Fibroblast of skin of right biceps (primary cell): ENCODE measurements at regions not wholly inside any gene's neighbourhood (a gene's known extent, or its start where the extent isn't known, plus 50 kb on each side); places are given as distances from the start of the nearest gene placed in this dataset.

ENCODE experiments used
- DNase-seq: peaks from one replicate; pipeline ENCODE4 v3.0.0-alpha.2; 2013

DNA sequence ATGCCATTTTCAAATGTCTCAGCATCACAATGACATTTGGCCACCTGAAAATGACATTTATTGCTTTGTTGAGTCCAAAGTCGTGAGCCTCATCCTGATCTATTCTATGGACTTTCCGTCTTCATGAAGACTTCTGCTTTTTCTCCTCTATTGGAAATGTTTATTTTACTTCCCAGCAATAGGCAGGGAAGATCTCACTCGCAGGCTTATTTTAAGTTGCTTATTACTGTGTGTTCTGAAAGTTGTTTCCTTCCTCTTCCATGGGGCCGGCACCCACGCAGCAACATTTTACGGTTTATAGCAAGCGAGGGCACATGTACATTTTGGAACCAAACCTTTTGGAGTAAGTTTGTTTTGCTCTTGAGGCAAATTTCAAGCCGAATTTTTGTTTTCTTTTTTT, 221.0 kb upstream of the KLF6 start:
- DNase-seq = no peak

DNA sequence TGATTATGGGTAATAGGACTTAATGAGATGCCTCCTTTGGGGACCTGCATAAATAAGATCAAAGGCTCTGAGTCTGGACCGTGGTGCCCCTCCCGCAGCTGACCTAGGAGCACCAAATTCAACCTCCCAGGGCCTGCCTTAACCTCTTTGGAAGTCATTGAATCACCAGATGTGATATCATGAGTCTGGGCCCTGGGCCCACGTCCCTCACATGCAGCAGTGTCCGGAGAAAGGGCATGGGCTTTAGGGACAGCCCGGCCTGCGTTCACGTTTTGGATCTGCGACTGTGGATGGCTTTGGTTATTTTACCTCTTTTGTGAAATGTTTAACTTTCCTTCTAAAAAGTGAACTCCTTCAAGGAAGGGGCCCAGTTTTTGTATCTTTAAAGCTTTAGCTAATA, 220.0 kb upstream of the KLF6 start:
- no peak for DNase-seq

GRCh38 chr10:4004144-4004543, 219.1 kb upstream of the KLF6 start:
- no peak for DNase-seq

DNA sequence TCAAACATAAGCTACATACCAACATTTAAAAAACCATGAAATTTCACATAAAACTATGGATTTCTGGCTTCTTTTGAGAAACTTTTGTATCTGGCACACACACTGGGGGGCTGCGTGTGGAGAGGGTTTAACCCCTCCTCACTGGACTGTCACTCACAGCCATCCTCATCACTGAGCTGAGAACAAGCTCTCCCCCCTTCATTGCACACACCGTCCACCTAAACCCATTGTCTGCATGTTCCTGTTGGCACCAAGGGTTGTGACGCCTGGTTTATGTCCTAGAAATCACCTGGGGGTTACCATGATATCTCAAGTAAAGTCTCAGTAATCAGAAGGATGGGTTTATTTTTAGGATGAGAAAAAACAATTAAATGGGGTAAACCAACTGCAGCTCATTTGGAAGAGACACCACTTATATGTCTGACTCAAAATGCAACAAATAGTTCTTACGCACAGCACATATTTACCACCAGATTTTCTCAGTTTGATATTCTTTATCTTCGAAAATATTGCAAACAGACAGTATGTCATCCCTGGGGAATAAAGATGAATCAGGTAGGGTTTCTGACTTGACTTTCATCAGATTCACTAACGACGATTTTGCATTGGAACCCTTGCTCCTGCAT, 218.5 kb upstream of the KLF6 start:
- DNase-seq = no peak

DNA sequence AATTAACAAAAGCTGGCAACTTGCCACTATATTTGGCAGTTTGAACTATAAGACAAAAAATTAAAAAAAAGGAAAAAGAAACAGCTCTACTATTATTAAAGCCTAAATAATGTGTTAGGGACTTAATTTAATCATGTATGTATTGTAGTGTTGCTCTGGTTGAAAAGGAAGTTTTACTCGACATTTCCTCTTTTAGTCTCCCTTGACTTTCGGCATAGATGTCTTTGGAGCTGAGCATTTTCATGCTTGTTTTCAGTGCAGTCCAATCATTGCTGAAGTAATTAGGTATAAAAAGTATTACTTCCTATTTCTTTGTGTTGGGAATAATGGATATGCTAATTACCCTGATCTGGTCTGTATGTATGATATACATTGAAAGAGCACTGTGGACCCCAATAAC, 216.8 kb upstream of the KLF6 start:
- DNase-seq = no peak

GRCh38 chr10:3999642-4000041, 214.6 kb upstream of the KLF6 start:
- no peak for DNase-seq

DNA sequence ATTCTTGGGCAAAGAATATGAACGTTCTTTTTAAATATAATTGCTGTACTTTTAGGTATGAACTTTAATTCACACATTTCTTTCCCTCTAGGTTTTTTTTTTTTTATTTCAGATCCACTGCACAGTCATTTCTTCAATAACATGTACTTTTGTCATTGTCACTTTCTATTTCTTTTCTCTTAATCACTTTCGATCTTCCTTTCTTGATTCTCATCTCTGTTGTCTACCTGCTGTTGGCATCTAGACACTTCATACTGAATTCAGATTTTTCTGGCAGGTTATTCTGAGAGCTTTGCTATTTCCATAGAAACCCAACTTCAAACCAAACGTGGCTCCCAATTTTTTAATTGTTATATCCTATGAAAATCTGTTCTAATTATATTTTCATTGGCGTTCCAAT, 211.7 kb upstream of the KLF6 start:
- DNase-seq = no peak

DNA sequence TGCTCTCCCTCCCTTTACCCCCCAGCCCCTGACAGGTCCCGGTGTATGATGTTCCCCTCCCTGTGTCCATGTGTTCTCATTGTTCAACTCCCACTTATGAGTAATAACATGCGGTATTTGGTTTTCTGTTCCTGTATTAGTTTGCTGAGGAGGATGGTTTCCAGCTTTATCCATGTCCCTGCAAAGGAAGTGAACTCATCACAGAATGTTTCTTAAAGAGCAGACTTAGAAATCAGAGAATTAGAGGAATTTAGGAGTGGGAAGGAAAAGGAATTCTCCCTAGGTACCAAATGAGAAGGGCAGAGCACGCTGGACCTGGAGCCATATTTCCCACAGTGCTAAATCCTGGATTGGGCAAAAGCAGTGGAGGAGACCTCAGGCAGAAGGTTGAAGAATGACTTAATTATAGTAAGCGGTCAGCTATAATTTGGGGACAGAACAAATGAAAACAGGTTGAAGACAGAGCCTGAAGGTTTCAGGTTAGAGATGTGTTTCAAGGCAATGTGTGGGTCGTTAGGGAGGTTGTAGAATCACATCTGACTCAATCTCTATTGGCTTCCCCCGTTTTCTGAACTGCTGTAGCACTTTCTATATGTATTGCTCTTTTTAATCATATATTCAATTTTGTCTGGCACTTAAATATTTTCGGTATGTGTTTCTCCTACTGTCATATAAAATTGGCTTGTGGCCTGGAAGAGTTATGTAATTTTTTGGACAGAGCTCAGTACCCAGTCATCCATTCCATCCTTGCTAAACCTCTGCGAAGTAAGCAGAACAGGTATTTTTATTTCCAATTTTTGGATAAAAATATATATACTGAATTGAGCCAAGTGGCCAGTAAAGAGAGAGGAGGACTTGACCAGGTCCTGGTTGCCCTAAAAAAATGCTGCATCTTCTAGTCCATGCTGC, 210.5 kb upstream of the KLF6 start:
- peak; percentile 87 for DNase-seq

- no peak for DNase-seq
Measured at GRCh38 chr10:3992382-3993178, 207.6 kb upstream of the KLF6 start.

DNA sequence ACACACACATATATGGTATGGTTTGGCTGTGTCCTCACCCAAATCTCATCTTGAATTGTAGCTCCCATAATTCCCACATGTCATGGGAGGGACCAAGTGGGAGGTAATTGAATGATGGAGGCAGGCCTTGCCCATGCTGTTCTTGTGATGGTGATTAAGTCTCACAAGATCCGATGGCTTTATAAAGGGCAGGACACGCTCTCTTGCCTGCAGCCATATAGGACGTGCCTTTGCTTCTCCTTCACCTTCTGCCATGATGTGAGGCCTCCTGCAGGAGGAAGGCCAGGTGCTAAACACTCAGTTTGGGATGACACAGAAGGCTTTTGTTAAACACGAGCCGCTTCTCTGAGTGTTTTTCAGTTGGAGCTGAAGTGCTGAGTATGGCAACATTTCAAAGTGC, 205.3 kb upstream of the KLF6 start:
- no peak for DNase-seq

DNA sequence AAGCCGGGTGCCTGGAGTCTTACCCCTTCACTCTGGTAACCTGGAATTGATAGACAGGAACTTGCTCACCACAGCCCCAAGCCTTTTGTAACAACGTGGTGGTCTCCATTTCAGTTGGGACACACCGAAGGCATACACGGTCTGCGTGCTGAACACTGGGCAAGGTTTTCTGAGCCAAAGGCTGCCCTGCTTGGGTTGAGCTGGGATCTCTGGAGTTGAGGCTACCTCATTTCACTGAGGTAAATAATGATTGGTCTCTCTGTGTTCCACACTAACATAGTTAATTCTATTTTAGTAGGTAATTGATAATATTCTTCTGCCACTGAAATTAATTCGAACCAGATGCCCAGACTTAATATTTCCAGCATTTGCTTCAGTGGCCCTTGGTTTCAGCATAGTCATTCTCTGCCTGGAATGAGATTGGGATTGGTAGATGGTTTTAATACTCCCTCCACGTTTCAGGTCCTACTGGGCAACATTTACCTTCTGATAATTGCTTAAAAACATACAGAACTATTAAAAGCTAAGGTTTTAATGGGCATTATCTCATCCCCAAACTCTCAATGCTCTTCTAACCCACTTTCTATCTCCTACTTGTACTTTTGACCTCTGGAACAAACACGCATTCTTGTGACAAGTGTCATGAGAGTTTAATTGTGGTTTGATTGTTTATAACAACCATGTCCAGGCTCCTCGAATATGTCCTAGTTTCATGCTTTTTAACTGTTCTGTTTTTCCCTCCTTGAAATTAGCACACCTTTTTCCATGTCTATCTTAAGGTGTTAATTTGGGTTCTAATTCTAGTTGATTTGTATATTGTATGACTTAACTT, 202.3 kb upstream of the KLF6 start:
- DNase-seq = peak; percentile 63

GRCh38 chr10:3986493-3987142, 201.6 kb upstream of the KLF6 start:
- DNase-seq = no peak

GRCh38 chr10:3982746-3983442, 197.9 kb upstream of the KLF6 start:
- DNase-seq = no peak

GRCh38 chr10:3981300-3981699, 196.3 kb upstream of the KLF6 start:
- no peak for DNase-seq

DNA sequence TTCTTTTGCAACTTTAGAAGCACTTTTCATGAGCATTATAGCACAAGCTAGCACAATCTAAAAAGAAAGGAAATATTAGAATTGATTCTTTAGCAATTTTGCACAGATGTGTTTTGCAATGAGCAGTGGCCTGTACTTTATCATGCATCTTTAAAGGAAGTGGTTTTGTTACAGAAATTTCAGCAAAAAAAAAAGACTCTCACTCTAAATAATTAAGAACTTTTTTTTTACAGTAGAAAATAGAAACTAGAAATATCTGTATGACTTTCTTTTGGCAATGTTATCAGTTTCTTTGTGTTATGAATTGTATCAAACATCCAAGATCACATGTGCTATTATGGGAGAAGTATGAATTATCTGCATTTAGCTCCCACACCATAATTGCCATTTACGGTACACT, 195.7 kb upstream of the KLF6 start:
- no peak for DNase-seq

- no peak for DNase-seq
Measured at GRCh38 chr10:3980144-3980543, 195.1 kb upstream of the KLF6 start.

DNA sequence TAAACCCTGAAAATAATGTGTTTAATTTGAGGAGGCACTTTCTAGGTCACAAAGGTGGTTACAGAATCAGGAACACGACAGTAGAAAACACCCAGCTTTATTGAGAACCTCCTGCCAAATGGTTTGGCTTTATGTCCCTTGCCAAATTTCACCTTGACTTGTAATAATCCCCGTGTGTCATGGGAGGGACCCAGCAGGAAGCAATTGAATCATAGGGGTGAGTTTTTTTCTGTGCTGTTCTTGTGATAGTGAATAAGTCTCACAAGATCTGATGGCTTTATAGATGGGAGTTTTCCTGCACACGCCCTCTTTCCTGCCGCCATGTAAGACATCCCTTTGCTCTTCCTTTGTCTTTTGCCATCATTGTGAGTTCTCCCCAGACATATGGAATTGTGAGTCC, 193.8 kb upstream of the KLF6 start:
- DNase-seq = no peak

DNA sequence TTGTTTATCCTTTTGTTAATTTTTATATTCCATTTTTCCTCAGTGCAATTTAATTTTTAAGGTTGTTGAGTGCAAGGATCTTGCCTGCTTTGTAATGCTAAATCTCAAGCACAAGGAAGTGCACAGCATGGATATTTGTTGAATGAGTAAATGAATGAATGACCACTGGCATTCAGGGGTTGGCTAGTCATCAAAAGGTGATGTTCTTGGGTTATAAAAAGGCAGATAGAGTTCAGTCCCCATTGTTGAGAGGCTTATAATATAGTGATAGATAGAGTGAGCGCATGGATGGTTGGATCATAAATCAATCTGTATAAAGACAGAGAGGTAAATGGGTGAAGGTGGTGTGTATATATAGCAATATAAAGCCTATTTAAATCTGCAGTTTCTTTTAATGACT, 193.2 kb upstream of the KLF6 start:
- peak; percentile 61 for DNase-seq

- DNase-seq = no peak
Measured at GRCh38 chr10:3977761-3978160, 192.8 kb upstream of the KLF6 start.

GRCh38 chr10:3976718-3977117, 191.7 kb upstream of the KLF6 start:
- no peak for DNase-seq

GRCh38 chr10:3976171-3976570, 191.2 kb upstream of the KLF6 start:
- DNase-seq = no peak

DNA sequence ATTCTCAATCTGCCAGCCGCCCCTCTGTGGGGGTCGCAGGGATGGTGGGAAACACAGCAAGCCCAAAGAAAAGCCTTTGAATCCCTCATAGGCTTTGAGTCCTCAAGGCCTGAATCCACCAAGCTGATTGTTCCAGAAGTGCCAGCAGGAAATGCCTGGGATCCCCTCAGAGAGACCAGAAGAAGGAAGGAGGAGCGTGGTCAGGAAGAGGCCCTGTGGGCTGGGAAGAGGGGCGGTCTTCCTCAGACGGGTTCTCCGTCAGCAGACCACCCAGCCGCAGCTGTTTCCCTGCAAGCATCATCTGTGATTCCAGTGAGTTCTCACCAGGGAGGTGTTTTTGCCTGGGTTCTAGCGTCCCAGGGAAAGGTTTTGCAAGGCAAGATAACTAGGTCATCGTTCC, 190.0 kb upstream of the KLF6 start:
- DNase-seq = no peak
